Panc1 (cell line): ENCODE measurements at regions not wholly inside any gene's neighbourhood (a gene's known extent, or its start where the extent isn't known, plus 50 kb on each side); places are given as distances from the start of the nearest gene placed in this dataset.
"Not testable (repeated sequence)": the region's sequence is repeated elsewhere in the genome, so short reads cannot be mapped to it uniquely, and the experiment has no call there.

Experiments used
- ATAC-seq: fragments of 200-7000 bp; cut with Tn5 transposase; 2 replicates; pipeline ENCODE4 v1.9.1; 2020; ENCODE audit warnings: mild to moderate bottlenecking, moderate library complexity
- BruUV-seq: library from RNA; stranded (reverse); fragments of 400-500 nt; replicated peaks from 2 replicates; lab custom pipeline; 2021; lab: Mats Ljungman, UMichigan
- CTCF ChIA-PET: fragments of 300-600 bp; sonication (Branson Sonifier 250); formaldehyde crosslinking; loops from one replicate; lab custom pipeline; 2022; ENCODE audit warnings: antibody characterized with exemption; lab: Charles Lee
- POLR2A ChIA-PET: fragments of 300-600 bp; sonication (Branson Sonifier 250); formaldehyde crosslinking; loops from one replicate; lab custom pipeline; 2022; ENCODE audit warnings: antibody characterized with exemption; lab: Charles Lee
- DNase-seq: peaks from one replicate; pipeline ENCODE4 v3.0.0-alpha.2; 2010; ENCODE audit warnings: low read depth, low spot score
- H3K27ac ChIP-seq: 2 replicates; pipeline ENCODE4 v1.5.1; 2011; ENCODE audit warnings: mild to moderate bottlenecking, low read length, inconsistent platforms
- H3K27me3 ChIP-seq: fragments of 200-500 bp; sonication (Bioruptor generic); 2 replicates; pipeline ENCODE4 v1.6.0; 2014; ENCODE audit warnings: low read length, inconsistent platforms; ENCODE audit not compliant: control insufficient read depth, insufficient read depth
- H3K36me3 ChIP-seq: fragments of 200-500 bp; sonication (Bioruptor generic); 2 replicates; pipeline ENCODE4 v1.5.1; 2014; ENCODE audit warnings: inconsistent platforms, mild to moderate bottlenecking, low read length, moderate library complexity; ENCODE audit not compliant: control insufficient read depth, insufficient read depth
- H3K4me1 ChIP-seq: 2 replicates; pipeline ENCODE4 v1.5.1; 2011; ENCODE audit warnings: inconsistent platforms, mild to moderate bottlenecking, low read length, moderate library complexity; ENCODE audit not compliant: control insufficient read depth, insufficient read depth
- H3K4me3 ChIP-seq, 2 experiments: 2 replicates each; pipeline ENCODE4 v1.5.1; 2011 to 2012; ENCODE audit warnings: low read depth in 2 of 2, low read length in 2 of 2, mild to moderate bottlenecking in 2 of 2, inconsistent platforms in 1 of 2, moderate library complexity in 1 of 2
- H3K9me3 ChIP-seq: fragments of 200-500 bp; sonication (Bioruptor generic); 2 replicates; pipeline ENCODE4 v1.5.1; 2014; ENCODE audit warnings: low read depth, mild to moderate bottlenecking, inconsistent platforms, low read length, moderate library complexity; ENCODE audit not compliant: control insufficient read depth, insufficient read depth
- TCF7L2 ChIP-seq: IDR thresholded peaks from 2 replicates; pipeline ENCODE4 v1.6.1; 2011; ENCODE audit warnings: mild to moderate bottlenecking, low read depth, low read length, inconsistent platforms
- in situ Hi-C: cut with HindIII; loops from 2 replicates; pipeline ENCODE4 v1.10.0; 2016; ENCODE audit warnings: low sequenced_read_pairs, low pct_unique_long_range_greater_than_20kb
- intact Hi-C: fragments of 100-400 bp; cut with micrococcal nuclease; formaldehyde crosslinking; loops from one replicate; pipeline ENCODE4 v1.10.0; 2022; ENCODE audit not compliant: unreplicated experiment
- TF ChIP-seq, protein P1 (sequence below): fragments of 450-650 bp; IDR thresholded peaks from 2 replicates; pipeline ENCODE4 v1.5.1; 2017; ENCODE audit warnings: mild to moderate bottlenecking
- TF ChIP-seq, protein P2 (sequence below), 2 experiments: IDR thresholded peaks; 2 replicates each; pipeline ENCODE4 v1.6.1; 2011 to 2012; ENCODE audit warnings: low read depth in 2 of 2, control low read depth in 1 of 2, low read length in 1 of 2, mild to moderate bottlenecking in 1 of 2, moderate library complexity in 1 of 2; ENCODE audit not compliant: insufficient read depth in 1 of 2

DNA sequence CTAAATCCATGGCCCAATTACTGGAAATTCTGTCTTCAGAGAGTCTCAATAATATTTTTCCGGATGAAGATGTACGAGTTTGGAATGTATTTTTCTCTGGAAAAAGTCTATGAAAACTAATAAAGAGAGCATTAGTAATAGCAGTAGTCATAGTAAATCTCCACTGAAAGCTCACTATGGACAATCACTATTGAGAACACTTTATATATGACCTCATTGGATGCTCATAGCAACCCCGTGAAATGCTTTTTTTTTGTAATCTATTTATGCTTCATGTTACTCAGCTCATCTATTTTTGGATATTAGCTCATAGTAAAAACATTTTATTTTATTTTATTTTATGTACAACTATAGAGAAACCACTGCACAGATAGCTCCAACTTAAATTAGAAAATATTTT is 94.3 kb upstream of the MYO3A start:
- no TSS peak for BruUV-seq
- intact Hi-C loops = no loop called here
- in situ Hi-C loops = no loop called here

GRCh38 chr10:25840875-25841274 is 93.2 kb upstream of the MYO3A start:
- H3K9me3 ChIP-seq, H3K4me1 ChIP-seq, BruUV-seq, H3K27ac ChIP-seq, in situ Hi-C loops, DNase-seq, H3K4me3 ChIP-seq, ATAC-seq, intact Hi-C loops, H3K36me3 ChIP-seq, H3K27me3 ChIP-seq, POLR2A ChIA-PET, CTCF ChIA-PET: not testable (repeated sequence)

More for the DNA sequence above, 94.3 kb upstream of the MYO3A start:
- ChIA-PET CTCF (no interaction called here), POLR2A (no interaction called here)
- ATAC-seq = no peak
- no peak for TF ChIP-seq TCF7L2
- TF ChIP-seq, protein P1, sequence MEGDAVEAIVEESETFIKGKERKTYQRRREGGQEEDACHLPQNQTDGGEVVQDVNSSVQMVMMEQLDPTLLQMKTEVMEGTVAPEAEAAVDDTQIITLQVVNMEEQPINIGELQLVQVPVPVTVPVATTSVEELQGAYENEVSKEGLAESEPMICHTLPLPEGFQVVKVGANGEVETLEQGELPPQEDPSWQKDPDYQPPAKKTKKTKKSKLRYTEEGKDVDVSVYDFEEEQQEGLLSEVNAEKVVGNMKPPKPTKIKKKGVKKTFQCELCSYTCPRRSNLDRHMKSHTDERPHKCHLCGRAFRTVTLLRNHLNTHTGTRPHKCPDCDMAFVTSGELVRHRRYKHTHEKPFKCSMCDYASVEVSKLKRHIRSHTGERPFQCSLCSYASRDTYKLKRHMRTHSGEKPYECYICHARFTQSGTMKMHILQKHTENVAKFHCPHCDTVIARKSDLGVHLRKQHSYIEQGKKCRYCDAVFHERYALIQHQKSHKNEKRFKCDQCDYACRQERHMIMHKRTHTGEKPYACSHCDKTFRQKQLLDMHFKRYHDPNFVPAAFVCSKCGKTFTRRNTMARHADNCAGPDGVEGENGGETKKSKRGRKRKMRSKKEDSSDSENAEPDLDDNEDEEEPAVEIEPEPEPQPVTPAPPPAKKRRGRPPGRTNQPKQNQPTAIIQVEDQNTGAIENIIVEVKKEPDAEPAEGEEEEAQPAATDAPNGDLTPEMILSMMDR = no peak
- TF ChIP-seq, protein P2, sequence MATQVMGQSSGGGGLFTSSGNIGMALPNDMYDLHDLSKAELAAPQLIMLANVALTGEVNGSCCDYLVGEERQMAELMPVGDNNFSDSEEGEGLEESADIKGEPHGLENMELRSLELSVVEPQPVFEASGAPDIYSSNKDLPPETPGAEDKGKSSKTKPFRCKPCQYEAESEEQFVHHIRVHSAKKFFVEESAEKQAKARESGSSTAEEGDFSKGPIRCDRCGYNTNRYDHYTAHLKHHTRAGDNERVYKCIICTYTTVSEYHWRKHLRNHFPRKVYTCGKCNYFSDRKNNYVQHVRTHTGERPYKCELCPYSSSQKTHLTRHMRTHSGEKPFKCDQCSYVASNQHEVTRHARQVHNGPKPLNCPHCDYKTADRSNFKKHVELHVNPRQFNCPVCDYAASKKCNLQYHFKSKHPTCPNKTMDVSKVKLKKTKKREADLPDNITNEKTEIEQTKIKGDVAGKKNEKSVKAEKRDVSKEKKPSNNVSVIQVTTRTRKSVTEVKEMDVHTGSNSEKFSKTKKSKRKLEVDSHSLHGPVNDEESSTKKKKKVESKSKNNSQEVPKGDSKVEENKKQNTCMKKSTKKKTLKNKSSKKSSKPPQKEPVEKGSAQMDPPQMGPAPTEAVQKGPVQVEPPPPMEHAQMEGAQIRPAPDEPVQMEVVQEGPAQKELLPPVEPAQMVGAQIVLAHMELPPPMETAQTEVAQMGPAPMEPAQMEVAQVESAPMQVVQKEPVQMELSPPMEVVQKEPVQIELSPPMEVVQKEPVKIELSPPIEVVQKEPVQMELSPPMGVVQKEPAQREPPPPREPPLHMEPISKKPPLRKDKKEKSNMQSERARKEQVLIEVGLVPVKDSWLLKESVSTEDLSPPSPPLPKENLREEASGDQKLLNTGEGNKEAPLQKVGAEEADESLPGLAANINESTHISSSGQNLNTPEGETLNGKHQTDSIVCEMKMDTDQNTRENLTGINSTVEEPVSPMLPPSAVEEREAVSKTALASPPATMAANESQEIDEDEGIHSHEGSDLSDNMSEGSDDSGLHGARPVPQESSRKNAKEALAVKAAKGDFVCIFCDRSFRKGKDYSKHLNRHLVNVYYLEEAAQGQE (IDR thresholded peaks at IDR 0.05; ENCODE audit: insufficient read depth in 1 of 2, low read depth in 2 of 2, low read length in 1 of 2) = no peak
- no peaks in the 10 kb centered on the region for H3K4me1 ChIP-seq
- H3K9me3 ChIP-seq = no peaks in the 10 kb centered on the region
- DNase-seq = no peak
- H3K27me3 ChIP-seq = no peaks in the 10 kb centered on the region
- H3K27ac ChIP-seq = no peak overlapping the region
- H3K4me3 ChIP-seq = no peak overlapping the region
- H3K36me3 ChIP-seq = no peaks in the 10 kb centered on the region

DNA sequence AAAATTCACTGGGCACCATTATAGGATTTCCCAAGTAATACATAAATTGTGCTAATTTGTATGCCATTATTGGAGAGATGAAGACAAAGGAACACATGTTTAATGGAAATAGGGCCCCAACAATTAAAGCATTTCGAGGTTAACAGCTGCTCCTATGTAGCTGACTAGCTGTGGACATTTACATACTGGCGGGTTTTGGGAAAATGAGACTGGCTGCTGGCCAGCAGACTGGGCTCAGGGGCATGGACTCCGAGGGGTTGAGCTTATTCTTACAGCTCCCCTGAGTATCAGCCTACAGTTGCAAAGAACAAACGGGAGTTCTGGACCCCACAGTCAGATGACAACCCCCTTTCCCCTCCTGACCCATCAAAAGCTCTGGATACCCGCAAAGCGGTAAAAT is 91.9 kb upstream of the MYO3A start:
- ChIA-PET CTCF (no interaction called here), POLR2A (no interaction called here)
- DNase-seq (no peak), ATAC-seq (no peak)
- Histone ChIP-seq H3K9me3 (no peaks in the 10 kb centered on the region), H3K36me3 (no peaks in the 10 kb centered on the region), H3K27ac (no peak overlapping the region), H3K4me3 (no peak overlapping the region), H3K27me3 (no peaks in the 10 kb centered on the region), H3K4me1 (no peaks in the 10 kb centered on the region)
- no TSS peak for BruUV-seq
- TF ChIP-seq TCF7L2 = no peak
- TF ChIP-seq, protein P1 = no peak
- in situ Hi-C loops = no loop called here
- intact Hi-C loops = no loop called here
